ENCODE measurements at regions not wholly inside any gene's neighbourhood (a gene's known extent, or its start where the extent isn't known, plus 50 kb on each side); places are given as distances from the start of the nearest gene placed in this dataset.
A peak's percentile ranks its signal among the peaks of the same experiment; 100 is the strongest.

DNA sequence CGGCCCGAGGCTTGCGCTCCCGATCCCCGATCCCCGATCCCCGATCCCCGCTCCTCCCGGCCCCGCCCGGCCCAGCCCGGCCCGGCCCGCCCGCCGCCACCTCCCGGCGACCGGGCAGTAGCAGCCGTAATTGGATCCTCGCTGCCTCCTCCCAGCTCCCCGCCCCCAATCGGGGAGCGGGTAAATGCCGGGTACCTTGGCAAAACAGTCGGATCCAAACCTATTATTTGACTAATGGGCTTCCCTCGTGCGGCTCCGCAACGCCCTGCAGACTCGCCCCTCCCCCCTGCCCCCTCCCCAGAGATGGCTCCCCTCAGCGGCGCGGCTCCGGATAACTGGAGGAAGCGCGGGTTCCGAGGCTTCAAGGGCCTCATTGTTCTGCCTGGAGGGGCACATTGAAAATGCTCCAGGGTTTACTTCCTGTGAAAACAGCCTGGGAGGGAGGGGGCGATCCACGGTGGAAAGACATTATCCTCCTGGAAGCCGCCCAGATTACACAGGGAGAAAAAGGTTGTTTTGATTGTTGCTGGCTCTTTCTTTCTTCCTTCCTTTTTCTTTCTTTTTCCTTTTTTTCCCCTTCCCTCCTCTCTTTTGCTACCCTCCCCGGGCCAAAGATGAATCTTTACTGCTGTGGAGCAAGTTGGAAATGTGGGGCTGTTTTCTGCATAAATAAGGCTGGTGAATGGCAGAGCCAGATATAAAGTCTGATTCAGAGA, 94.7 kb upstream of the ZMIZ1 start:
- peak; percentile 76 for DNase-seq (ENCODE audit: low spot score)

DNA sequence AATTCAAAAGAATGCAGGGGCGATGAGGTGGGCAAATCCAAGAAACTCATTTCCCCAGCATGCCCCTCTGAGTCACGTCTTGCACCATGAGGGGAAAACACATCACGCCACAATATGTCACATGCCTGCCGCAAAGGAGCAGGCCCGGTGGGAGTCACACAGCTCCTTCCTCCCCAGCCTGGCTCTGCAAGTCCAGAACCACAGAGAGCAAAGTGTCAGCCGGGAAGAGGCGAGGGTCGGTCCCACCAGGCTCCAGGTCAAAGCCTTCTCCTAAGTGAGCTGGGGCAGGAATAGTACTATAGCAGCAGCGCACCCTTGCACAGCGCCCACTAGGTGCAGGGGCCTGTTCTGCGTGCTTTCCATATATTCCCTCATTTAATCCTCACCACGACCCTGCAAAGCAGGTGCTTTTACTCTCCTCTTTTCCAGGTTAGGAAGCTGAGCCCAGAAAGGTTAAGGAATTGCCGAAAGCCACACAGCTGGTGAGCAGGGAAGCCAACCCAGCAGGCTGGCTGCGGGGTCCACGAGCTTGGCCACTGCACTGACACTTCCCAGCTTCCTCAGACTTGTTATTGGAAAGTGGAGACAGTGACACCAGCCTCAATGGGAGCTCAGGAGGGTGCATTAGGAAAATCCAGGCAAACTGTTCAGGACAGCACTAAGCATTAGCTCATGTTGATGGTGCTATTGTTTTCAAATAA, 94.0 kb upstream of the ZMIZ1 start:
- peak; percentile 85 for DNase-seq (ENCODE audit: low spot score)

DNA sequence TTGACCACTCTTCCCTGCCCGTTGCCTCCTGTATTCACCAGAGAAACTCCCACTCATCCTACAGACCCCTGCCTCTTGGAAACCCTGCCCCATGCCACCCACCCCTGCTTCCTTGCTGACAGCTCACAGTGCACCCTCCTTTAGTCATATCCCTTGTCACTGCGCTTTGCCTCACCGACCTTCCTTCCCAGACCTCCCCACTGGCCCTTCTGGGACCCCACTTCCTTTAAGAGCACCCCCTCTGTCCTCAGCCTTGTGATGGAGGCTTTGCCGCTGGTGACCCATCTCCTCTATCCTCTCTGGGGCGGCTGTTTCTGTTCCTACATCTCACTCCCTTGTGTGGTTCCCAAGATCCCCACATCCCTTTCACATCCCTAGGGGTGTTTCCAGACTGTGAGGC, 92.8 kb upstream of the ZMIZ1 start:
- DNase-seq (ENCODE audit: low spot score) = no peak

DNA sequence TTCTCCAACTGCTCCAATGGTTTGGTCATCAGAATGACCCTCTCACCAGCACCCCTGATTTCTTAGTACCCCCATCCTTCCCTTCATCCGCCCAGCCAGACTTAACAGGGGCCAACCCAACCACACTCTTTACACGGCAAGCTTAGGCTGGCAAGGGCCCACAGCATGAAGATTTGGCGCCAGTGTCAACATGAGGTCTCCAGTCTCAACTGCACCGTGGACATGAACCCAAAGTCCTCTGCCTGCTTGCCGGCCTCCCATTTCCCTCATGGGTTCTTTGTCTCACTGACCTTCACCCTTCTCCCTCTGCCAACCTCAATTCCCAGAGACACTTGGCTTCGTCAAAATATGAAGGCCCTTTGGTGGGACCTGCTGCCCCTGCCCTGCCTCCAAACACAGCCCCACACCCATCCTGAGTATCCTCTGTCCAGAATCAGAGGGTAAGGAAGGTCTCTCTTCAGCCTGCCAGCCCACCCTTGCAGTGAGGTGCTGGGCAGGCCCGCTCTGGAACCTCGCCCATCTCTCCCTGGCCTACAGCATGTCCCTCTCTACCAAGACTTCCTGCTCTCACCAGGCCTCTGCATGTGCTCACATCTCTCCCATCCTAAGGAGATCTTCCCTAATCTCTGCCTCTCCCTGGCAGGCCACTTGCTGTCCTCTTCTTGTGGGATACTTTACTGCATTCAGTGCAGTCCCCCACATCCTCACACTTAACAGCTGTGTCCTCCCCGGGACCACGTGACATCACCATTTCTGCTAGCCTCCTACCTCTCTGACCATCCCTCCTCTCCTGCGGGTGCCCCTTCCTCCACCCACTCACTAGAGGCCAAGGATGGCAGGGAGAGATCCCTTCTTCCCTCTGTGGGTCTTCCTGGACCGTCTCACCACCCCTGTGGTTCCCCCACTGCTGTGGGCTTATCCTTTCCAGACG, 91.7 kb upstream of the ZMIZ1 start:
- no peak for DNase-seq (ENCODE audit: low spot score)

DNA sequence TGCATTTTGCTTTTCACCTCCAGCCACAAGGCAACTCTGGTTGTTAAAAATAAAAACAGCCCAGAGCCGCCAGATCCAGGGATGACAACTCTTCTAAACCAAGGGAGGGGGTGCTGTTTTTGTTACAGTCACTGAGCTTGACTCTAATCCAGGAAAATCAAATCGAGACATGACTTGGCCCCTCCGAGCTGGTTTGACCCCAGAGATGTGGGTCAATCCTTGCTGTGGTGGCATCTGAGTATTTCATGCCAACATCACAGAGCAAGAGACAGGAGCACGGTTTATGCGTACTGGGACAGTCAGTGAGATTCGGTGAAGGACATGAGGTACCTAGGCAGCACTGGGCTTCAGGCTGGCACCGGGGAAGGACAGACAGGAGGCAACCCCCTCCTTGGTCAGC, 88.8 kb upstream of the ZMIZ1 start:
- DNase-seq (ENCODE audit: low spot score) = no peak

DNA sequence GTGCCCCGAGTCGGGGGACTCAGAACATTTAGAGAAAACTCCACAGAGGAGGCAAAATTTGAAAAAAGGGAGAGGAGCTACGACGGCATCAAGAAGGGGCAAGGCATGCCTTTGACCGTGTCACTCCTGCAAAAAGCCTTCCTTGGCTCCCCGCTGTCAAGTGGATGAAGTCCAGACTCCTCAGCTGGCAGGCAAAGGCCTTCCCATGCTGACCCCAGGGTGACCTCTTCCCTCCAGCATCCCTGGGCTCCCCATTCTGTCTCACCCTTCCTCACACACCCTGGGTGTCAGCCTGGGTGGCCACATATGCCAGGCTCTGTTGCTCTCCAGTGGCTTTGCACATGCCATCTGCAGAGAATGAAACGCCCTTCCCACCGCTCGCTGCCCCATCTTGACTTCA, 88.4 kb upstream of the ZMIZ1 start:
- DNase-seq (ENCODE audit: low spot score) = no peak

DNA sequence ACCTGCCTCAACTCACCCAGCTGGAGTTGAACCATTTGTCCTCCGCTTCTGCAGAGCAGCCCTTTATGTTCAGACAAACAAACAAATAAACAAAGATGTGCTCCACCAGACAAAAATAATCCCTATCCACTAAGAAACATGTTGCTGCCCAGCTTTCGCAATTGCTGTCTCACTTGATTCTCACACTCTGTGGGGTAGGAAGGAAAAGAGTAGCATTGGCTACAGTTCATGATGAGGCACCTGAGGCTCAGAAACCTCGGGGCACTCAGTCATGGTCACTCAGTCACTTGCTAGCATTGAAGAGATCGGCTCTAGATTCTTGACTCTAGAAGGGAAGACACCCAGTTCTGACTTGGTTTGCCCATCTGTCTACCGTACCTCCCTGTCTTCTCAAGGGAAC, 88.0 kb upstream of the ZMIZ1 start:
- no peak for DNase-seq (ENCODE audit: low spot score)

DNA sequence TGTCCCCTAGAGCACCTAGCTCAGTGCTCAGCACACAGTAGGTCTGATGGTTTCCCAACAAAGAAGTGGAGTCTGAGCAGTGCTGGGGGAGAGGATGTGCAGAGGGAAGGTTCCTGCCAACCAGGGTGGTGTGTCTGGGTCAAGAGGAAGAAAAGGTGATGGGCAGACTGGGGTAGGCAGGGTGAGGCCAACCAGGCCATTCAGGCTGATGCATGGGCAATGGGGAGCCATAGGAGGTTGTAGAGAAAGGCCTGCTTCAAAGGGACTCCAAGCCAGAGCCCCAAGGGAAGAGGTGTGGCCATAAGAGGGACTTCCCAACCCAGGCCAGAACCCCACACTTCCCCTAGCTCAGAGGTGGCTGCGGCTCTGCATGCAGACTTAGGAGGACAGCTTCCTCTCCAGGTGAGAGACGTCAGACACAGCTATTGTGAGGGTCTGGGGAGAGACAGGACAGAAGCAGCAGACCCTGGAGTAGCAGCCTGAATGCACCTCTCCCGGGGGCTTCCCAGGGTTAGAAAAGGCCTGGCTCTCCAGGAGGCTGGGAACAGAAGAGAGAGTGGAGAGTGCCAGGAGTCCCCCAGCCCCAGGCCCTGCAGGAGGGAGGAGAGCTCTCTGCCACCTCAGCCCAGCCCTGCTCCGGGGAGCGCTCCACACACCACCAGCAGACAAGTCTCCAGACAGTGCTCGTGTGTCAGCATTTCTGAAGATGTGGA, 87.4 kb upstream of the ZMIZ1 start:
- DNase-seq (ENCODE audit: low spot score) = no peak

DNA sequence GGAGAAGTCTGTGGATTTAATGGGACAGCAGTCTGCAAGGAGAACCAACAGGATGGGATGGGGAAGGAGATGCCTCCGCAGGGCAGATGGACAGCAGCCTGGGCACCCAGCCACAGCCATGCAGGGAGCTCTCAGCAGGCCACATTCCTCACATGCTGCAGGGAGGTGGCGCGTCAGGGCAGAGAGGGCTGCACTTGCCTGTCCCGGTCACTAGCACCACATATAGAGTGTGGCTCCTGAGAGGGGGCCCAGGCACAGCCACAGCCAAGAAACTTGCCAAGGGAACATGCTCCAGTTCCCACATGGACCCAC, 86.8 kb upstream of the ZMIZ1 start:
- peak; percentile 75 for DNase-seq (ENCODE audit: low spot score)

DNA sequence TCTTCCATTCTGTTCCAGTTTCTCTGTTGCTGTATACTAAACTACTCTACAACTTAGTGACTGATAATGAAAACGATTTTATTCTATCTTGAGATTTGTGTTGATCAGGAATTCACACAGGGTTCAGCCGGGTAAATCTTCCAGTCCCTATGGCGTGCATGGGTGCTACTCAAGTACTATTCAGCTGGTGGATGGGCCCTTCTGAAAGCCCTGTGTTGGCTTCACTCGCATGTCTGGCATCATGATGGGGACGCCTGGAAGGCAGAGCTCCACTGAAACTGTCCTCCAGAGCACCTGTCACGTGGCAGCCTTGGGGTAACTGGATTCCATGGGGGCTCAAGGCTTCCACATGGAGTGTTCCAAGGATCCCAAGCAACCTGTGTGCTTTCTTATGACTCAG, 86.0 kb upstream of the ZMIZ1 start:
- no peak for DNase-seq (ENCODE audit: low spot score)

DNA sequence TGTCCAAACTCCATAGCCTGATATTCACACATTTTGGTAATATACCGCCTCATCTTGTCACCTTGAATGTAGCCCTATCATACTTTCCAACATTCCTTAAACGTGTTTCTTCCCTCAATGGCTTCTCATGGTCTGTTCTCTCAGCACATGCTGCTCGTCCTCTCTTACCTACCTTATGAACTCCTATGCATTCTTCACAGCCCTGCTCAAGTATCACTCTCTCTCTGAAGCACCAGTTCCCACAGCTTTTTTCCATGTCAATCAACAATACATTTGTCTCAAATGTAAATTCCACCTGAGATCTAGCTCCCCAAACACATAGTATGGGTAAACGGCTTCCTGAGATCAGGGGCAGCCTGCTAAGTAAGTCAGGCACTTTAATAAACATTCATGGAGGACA, 85.2 kb upstream of the ZMIZ1 start:
- DNase-seq (ENCODE audit: low spot score) = no peak

DNA sequence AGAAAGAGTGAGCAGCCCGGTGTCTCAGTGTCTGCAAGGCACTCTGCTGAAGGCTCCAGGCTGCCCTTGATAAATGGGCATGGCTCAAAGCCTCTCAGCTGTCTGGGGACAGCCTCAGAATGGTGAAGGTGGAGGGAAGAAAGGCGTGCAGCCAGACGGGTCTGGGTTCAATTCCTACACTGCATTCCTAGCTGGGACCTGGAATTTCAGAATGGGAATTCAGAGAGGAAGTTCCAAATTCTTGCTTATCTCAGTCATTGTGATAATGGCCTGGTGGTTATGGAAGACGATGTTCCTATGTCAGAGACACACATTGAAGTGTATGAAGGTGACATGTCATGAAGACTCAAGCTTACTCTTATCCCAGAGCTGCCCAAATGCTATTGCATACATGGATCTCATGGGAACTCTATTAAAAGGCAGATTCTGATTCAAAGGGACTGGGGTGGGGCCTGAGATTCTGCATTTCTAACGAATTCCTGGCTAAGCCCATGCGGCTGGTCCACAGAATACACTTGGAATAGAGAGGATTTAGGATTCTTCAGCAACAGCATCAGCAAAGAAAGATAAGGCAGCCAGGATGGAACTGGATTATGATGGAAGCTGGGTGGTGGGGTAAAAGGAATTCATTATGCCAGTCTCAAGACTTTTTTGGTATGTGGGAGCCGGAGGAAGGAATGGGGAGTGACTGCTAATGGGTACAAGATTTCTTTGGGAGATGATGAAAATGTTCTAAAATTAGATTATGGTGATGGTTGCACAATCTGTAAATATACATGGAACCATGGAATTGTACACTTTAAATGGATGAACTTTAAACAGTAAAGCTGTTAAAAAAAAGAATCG, 82.6 kb upstream of the ZMIZ1 start:
- DNase-seq (ENCODE audit: low spot score) = no peak

DNA sequence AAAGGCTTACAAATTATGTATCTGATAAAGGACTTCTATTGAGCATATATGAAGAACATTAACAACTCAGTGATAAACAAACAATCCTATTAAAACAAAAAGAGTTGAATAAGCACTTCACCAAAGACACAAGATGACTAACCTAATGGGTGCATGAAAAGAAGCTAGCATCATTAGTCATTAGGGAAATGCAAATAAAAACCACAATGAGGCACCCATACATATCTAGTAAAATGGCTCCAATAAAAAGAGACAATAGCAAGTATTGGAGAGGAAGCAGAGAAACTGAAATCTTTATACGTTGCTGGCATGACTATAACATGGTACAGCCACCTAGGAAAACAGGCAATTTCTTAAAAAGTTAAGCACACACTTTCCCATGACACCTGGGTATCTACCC, 77.6 kb upstream of the ZMIZ1 start:
- peak; percentile 49 for DNase-seq (ENCODE audit: low spot score)

DNA sequence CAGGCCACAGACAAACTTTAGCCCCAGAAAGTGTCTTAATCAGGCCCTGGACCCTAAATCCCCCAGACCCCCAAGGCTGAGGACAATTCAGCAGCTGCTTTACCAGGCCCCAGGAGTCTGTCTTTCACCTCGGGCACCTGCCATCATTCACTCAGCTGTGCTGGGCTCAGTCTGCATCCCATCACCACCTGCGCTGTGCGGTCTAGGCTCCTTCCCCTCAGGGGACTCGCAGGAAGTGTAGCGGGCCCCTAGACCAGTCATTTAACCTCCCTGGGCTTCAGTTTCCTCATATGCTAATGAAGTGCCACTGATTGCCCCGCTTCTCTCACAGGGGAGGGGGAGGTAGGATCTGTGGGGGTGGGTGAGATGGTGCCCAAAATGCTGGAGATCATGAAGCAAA, 76.4 kb upstream of the ZMIZ1 start:
- DNase-seq (ENCODE audit: low spot score) = no peak

DNA sequence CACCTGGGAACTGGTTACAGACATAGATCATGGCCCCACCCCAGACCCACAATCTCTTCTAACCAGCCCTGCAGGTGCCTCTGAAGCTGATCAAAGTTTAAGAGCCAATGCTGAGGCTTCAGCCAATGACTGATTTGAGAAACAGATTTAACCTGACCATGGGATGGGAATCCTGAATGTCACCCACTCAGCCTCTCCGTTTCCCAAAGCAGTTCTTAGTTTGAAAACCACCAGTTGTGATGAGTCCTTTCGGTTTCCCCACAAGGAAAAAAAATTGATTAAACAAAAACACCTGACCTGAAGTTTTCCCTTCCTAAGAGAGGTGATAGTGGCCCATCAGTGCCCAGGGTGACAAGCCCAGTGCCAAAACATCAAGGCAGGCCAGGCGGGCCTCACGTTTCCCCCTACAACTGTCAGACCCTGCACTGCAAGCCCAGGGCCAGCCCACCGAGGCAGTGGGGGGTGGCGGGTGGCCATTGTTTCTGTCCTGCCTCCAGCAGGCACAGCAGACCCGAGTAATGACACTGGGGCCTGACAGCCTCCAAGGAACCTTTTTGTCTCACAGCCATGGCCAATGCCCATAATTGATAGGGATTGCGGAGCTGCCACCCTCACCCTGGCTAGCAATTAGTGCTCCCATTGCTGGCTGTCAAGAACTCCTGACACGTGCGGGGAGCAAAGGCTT, 75.4 kb upstream of the ZMIZ1 start:
- no peak for DNase-seq (ENCODE audit: low spot score)

DNA sequence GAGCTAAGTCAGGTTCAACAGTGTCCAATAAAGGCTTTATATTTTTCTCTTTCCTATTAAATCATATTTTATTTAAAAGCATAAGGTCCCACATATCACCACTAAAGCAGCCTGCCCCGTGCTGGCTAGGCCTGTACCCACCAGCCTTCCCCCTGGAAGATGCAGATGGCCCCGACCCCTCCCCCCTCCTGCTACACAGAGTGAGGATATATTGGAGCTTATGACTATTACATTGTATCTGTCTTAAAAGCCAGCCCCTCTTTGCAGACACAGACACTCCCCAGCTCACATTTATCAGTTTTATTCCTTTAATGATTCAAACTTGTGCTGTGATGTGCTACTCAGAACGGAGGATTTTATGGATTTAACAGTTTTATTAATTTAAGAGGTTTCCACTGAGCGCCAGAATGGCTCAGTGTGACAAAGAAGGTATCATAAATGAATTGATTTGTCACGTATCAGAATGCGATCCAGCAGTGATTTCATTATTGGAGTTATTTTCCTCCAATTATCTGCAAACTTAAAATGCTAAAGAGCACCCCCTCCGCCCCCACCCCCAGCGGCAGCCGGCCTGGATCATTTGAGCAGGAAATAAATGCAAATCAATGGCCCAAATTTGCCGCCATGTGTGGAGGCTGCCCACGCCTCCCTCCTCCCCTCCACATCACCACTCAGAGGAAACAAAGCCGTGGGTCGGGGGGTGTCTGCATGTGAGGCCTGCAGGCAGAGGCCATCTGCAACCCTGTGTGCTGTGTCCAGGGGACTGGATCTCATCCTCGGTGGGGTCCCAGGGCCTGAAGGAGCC, 72.6 kb upstream of the ZMIZ1 start:
- no peak for DNase-seq (ENCODE audit: low spot score)

DNA sequence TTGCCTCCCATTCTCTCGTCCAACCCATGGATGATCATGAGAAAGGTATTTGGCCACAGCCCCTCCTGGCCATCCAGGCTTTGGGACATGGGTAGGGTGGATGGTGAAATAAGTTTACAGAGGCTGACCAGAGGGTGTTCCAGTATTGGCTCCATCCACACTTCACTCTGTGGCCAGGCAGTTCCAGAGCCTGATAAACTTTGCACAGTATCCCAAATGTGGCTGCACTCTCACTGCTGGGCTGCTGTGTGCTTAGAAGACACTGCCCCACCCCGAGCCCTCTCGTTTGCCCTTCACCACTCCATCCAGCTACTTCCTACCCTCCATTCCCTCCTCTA, 72.0 kb upstream of the ZMIZ1 start:
- no peak for DNase-seq (ENCODE audit: low spot score)

DNA sequence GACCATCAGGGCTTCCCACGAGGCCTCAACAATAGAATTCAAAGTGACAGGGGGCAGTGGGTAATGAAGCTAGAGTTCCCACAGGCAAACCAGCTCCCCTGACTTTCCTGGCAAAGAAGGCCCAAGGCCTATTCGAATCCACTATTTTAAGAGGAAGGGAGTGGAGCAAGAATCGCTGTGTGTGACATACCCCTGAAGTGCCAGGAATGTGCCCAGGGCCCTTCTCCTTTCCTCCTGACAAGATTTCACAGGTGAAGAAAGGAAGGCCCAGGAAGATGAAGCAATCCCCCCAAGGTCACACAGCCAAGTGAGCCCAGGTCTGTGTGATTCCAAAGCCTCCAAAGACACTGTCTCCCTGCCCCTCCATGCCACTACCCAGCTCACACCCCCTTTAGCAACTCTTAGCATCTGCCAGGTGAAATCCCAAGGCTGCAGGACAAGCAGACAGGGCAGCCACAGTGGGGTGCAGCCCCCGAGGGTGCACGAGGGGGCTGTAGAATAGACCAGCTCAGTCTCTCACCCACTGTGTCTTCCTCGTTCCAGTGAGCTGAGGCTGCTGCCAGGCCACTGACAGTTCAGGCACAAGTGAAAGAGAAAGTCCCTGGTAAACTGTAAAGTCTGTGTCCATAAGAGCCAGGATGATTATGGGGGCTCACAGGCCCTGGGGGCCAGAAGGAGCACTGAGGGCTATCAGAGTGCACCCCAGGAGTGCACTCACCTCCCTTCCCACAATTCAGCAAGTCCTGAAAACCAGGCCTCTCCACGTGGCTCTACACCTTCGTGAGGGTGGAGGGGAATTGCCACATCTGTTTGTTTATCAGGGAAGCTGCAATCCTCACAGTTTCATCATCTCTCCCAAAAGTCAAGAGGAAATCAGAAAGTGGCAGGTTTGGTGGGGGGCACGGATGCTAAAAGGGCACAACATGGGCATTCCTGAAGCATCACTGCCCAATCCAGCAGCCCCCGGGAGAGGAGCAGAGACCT, 70.8 kb upstream of the ZMIZ1 start:
- DNase-seq (ENCODE audit: low spot score) = no peak

Measured in A172 (cell line).